Activated CD4-positive, alpha-beta T cell treated with anti-CD3 and anti-CD28 coated beads, Interleukin-2, amount 50 U/mL, for 1 hour (primary cell): ENCODE measurements at regions not wholly inside any gene's neighbourhood (a gene's known extent, or its start where the extent isn't known, plus 50 kb on each side); places are given as distances from the start of the nearest gene placed in this dataset.

ENCODE experiments used
- DNase-seq: peaks from one replicate; pipeline ENCODE4 v3.0.0-alpha.2; 2020

DNA sequence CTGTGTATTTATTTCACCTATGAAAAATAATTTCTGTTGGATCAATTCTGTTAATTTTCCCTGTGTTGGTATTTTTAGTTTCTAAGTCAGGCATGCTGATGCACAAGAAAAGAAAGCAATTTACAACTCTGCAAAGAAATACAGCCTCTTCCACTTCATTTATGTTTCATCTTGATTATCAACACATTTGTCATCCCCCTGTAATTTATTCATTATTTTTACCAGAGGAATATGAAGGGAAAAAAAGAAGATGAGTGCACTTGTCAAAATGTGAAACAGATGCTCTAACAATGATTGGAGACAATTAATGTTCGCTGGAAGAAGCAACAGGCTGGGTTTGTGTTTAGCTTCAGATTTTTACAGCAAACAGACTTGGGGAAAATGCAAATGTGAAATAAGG lies 958.5 kb upstream of the SEL1L start:
- no peak for DNase-seq

DNA sequence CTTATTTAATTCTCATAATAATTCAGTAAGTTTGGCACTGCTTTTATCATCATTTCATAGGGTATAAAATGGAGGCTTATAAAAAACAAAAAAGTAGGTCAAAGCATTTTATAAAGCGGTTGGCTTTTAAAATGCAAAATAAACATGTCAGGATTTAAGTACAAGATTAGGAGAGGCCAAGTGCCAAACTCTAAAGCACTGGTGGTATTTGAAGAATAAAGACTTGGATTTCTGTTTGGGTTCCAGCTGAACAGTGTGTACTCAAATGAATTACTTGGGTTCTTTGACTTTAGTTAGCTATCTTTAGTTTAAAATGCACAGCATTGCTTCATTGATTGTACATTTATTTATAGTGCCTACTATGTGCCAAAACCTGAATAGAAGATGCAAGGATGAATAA lies 966.6 kb upstream of the SEL1L start:
- no peak for DNase-seq

DNA sequence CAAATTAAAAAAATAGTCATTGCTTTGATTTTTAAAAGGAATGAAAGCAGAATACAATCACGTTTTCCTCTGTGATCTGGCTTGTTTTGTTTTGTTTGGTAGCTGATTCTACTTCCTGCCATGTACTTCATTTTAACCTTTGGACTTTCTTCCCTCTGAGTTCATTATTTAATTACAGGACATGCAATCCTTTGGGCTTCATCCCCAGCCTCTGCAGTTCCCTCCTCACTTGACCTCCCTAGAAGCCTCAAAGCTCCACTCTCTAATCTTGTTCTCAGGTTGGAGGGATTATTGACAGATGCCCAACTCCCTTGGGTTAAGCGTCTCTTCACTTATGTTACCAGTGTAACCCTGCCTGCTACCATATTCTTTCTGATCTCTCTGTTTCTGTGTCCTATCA lies 967.9 kb upstream of the SEL1L start:
- DNase-seq, result no peak

DNA sequence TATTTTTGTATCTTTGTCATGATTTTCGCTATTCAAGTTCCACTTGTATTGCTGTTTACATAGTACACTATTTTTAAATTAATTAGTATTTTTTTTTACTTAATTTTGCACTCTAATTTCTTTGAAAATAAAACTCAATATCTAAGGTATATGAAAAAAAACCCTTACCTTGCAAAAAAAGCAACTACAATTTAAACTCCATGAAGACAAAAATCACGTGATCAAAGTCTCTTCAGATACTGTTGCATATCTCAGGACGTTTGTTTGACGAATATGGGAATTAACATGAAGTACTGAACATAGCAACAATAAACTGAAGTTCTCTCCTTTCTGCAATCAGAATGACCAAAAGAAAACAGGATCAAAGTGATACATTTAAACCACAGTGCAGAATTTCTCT lies 968.4 kb upstream of the SEL1L start:
- DNase-seq, result no peak

DNA sequence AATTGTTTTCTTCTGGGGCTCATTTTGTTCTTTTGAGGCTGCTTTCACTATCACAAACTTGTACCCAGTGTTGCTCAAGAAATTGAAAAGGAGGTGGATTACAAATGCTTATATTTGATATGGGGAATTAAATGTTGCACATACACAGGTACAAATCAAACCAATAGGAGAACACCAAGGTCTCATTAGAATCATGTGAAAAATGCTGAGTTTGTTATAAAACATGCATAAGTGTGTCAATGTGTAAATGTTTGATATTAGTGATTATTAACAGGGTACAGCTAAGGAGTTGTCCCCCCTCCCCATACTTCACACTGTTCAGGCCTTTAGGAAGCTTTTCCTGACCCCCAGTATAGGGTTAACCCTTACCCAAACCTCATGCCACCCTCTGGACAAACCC lies 971.2 kb upstream of the SEL1L start:
- DNase-seq, result no peak

DNA sequence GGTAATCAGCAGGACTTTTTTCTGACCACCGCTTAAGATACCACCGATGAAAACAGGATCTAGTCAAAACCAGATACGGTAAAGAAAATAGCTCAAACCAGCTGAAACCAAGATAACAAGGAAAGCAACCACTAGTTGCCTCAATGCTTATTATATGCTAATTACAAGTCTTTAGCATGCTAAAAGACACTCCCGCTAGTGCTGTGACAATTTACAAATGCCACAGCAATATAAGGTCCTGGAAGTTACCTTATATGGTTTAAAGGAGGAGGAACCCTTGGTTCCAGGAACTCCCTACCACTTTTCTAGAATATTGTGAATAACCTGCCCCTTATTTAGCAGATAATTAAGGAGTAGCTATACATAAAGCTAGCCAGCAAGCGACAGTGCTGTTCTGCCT lies 976.4 kb upstream of the SEL1L start:
- DNase-seq, result no peak

DNA sequence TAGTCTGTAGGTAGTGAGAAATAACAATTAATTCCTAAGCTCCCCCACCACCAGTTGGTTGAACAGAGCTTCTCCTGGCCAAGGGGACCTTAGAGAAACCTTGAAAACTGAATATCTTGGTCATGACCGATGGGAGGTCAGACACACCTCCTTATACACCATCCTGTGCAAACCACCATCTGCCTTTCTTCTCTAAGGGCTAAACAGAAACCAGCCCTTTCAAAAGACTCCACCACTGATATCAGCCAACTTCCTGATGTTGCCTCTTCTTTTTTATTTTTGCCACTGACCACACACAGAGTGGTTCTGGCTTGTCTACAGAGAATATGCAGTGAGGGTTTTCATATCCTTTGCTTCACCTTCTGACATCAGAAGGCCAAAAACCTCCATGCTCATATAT lies 977.7 kb upstream of the SEL1L start:
- no peak for DNase-seq

DNA sequence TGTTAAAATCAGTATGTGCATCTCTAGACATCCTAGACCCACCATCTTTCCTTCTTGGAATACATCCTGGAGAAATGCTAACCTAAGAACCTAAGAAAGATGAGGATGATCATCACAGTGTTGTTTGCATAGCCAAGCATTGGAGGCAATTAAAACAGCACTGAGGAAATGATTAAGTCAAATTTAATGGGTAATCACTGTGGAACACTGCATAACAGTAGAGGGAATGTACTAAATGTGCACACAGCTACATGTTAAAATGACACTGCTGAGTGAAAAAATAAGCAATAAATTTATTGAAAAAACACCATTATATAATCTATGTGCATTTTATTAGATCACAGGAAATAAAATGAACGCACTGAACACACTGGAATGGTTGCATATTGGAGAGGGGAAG lies 987.1 kb upstream of the SEL1L start:
- DNase-seq, result no peak

DNA sequence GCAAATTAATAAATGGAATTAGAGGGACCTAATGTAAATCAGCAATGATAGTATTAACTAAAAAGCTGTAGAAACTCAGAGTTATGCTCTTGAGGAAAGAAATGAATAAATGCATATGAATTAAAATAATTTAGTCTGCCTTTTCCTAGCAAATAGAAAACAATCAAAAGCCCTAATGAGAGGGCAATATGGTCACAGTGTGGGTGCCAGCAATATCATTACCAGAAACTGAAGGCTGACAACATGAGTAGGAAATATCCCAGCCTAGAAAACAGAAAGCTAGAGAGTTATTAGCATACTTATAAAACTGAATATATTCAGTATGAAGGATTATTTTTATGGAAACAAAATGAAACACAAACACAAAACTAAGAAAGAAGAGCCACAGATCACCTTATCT lies 987.5 kb upstream of the SEL1L start:
- no peak for DNase-seq

DNA sequence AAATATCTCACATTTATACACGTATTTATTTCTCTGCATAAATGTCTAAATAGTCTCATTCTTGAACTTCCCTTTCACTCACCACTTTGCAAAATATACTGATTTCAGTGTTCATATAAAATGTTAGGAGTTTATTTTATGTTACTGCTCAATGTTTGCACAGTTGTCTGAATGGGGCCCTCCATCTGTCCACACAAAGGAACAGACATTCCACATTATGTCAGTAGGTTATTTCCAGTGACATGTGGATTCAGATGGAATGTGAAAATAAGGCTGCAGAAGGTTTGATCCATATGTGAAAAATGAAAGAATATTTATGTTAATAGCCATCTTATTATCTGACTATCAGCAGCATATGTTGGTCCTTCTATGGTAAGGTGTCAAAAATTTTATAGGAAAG lies 994.4 kb upstream of the SEL1L start:
- DNase-seq, result no peak

DNA sequence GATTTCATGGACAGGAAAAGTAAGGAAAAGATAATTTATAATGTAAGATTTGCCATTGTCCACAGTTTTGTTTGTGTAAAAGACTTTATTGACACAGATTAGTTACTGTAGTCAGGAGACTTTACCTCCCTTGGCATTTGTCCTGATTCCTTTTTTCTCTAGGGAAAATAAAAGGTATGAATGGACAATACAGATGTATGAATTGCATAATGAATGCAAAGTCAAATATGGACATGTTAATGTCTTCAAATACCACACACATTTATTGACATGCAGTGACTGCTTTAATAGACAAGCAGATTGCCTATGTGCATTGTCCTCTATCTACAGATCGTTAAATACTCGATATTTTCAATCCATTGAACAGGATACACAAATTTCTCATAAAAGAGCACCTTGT lies 999.7 kb upstream of the SEL1L start:
- DNase-seq, result no peak

DNA sequence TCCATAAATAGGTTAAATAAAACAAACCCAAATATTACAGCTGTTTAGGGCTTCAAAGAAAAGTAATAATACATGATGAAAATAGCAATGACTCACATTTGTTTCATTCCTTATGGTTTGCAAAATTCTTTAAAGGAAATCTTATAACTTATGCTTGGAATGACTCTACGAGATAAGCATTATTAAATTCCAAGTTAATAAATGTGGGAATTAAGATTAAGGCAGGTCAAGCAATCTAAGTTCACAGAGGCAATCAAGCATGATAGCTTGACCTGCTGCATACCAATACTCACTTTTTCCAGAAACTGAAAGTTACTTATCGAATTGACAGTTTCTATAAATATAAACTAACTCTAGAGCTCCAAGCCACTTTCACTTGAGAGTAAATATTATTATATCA lies 1002.9 kb upstream of the SEL1L start:
- no peak for DNase-seq

DNA sequence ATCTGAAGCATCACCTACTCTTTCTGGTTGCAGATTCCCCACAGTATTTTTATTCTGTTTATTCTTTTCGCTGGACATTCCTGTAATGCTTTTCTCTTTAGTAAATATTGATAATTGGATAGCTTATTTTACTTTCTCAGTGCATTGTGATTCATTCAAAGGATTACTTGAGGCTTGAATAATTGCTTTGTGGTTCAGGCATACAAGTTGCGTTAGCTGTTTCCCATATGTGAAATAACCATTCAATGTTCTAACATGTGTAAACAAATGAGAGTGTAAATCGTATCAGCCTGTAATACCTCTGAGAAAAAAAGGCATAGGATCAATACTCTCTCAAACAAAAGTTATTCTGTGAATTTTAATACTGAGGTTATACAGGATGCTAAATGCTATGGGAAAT lies 1004.2 kb upstream of the SEL1L start:
- no peak for DNase-seq

DNA sequence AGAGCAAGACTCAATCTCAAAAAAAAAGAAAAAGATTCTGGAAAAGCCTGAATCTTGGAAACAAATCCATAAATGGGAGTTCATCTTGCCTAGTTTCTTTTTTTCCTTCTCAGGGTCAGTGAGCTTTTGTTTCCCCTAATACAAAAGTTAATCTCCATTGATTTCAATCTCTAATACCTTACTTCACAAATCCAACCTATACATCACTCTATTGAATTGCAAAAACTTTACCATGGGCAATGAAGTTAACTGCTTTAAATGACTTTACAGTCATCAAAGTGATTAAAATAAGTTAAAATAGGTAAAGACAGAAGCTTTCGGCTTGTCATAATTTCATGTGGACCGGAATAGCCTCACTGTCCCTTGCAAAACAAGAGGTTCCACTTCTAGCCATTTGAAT lies 1012.7 kb upstream of the SEL1L start:
- no peak for DNase-seq

DNA sequence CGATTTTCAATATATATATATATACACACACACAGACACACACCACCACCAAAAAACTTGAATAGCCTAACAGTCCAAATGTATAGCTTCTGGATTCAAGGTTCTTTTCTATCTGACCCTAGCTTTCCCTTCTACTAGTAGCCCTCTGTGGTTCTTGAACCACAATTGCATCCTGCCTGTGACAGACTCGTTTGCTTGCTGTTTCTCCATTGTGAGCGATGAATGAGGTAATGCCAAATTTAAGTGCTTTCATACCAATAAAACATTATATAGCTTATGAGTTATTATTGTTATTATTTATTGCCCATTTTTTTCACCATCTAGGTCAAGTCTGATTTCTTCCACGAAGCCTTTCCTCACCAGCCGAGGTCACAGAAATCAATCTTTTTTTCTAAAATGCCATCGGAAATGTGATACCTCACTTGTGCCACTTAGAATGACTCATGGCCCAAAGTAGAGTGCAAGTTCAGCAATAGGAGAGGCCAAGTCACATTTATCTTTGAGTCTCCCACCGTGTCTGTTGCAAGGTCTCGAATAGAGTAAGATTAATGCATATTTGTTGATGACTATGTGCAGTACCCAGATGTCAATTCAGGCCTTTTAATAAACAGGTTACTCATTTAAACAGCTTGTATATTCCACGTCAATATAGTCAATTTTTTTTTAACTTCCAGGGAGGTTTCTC lies 1015.8 kb upstream of the SEL1L start:
- DNase-seq, result no peak

DNA sequence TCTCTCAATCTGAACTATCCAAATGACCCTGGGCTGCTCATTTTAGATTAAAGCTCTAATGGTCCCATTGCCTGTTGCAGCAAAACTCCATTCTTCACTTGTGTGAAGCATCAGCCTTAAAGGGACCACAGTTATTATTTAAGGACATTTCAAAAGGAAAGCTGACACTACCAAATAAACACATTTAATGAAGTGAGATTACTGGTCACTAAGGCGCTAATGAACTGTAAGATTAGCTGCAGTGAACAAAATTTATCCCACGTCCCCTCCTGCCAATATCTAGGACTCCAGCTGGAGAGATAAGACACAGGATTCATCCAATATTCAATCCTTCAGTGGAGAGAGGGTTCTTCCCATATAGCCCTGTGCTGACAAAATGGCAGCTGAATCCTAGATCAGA lies 1029.2 kb upstream of the SEL1L start:
- no peak for DNase-seq

DNA sequence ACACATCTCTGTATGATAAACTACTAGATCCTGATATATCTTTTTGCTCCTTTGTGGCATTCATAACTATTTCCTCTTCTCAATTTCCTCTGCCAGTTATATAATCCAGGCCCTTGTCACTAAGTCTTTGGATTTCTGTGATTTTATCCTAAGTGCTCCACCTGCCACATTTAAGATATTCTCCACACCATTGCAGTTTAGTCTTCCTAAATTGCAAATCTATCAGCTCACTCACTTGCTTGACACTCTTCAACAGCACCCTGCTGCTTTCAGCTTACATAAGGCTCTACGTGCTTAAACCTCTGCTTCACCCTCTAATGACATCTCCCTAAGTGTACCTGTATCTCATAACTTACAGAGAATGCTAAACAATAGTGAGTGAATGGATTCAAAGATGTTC lies 1032.2 kb upstream of the SEL1L start:
- DNase-seq, result no peak

DNA sequence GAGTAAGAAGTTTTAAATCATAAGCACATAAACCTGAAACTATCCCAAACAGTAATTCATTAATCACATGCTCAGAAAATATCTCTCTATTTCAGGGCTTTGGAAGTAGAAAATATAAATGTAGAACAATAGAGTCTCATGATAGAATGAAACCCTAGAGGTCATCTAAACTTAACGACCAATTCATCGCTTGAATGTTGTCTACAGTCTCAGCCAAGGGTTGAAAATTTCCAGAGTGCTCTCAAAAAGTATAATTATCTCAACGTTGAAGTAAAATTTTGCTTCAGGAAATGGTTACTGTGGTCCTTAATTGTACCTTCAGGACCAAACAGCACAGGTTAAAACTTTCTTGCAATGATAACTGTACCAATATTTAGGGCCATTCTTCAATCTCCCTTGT lies 1053.6 kb upstream of the SEL1L start:
- DNase-seq, result no peak

DNA sequence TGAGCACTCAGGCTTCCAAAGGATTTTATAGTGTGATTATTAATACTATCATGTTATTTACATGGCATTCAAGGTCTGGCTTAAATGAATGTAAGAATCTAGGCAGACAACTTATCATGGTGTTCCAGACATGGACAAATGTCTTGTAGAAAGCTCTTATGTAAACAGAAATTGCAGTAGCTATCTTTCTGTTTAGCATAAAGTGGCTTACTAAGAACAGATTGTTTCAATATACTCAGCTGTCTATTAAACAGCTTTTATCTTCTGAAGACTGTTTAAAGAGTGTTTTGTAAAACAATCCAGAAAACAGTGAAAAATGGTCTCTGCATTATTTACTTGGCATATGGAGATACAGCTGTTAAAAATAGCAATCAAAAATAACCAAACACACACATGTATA lies 1061.8 kb upstream of the SEL1L start:
- no peak for DNase-seq

DNA sequence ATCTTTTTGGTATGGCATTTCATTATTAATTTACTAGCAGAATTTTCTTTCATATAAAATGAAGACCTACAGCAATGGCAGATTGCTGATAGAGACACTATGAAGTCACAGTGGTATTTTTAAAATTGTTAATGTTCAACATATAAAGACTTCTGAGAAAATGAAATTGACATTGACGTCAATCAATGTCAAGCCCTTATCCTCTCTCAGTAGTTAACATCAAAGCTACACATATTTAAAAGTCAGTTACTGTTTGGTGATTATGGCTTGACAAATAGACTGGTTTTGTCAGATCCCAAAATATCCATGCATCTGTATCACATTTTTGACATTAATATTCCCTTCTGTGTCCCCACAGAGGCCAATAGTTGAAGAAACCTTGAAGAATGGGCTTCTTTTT lies 1069.1 kb upstream of the SEL1L start:
- DNase-seq, result no peak

DNA sequence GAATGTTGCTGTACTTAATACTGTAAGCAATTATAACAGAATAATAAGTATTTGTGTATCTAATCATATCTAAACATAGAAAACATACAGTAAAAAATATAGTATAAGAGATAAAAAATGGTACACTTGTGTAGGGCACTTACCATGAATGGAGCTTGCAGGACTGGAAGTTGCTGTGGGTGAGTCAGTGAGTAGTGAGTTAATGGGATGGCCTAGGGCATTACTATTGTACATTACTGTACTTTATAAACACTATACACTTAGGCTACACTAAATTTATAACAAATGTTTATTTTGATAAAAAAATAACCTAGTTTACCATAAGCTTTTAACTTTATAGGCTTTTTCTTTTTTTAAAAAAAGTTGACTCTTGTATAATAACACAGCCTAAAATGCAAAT lies 1071.2 kb upstream of the SEL1L start:
- DNase-seq, result no peak

DNA sequence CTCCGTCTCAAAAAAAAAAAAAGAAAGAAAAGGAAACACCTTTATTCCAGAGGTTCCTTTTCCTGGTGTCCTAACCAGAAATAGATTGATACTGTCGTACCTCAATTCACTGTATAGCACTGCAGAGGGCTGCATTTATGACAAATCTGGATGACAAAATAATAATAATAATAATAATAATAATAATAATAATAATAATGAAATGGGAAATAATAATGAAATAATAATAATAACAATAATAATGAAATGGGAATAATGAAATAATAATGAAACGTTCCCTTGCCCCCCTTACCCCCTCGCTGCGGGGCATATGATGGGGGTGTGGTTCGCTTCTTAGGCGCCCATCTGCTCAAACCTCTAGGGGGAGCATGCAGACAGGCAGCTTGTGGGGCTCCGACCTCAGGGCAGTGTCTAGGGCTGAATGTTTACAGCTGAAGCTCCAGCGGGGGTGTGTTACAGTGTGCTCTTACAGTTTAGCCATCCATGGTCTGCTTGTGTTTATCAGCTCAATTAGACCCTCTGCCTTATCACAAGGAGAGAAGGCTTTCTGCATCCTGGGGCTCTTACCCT lies 1088.3 kb upstream of the SEL1L start:
- no peak for DNase-seq

DNA sequence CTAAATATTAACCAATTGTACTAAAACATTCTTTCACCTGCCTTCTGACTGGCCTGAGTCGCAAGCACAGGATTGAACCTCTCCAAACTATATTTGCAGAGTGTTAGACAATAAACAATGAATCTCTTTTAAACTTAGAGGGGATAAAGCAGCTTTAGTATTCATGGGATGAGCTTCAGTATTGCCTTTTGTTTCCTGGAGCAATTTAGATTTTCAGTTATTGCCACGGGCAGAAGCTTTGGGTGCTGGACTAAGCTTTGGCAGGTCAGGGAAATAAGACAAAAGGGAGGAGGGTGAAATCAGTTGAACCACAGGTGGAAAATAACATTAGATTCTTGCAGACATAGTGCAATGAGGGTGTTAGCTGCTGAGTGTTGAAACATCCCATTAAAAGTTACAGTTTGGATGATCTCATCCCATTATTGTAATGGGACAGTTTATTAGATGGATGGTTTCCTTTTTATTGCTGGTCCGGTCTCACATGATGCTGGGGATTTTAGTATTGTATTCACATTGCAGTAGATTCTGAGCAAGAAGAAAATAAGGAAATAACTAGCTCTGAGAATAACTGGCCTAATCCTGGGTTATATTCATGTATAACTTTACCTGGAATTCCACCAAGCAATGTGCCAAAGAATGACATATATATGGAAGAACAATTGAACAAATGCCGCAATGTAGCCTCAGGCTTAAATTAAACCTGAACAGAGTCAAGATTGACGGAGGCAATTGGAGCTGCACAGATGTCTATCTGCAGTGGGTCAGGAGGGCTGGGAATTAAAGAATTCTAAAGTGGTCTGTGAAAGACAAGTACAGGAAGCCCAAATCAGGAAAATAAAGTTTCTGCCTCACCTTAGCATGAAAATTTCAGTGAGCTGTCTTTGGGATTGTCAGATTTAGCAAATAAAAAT lies 1092.8 kb upstream of the SEL1L start:
- DNase-seq, result no peak

DNA sequence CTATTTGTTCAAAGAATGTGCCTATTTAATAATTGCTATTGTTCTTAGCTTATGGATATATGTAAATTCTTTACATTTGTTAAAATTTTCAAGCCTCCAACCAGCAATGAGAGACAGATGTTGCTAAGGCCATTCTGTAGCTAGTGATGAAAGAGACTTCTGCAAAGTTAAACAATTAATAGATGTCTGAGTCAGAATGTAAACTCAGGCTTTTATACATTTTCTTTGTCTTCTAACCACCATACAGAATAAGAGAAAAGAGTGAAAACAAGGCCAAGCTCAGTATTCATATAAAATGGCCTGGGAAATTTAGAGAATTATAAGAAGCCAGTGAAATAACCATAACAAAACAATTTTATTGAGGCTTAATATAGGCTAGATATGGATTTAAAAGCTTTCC lies 1102.3 kb upstream of the SEL1L start:
- no peak for DNase-seq
